ENCODE measurements at regions not wholly inside any gene's neighbourhood (a gene's known extent, or its start where the extent isn't known, plus 50 kb on each side); places are given as distances from the start of the nearest gene placed in this dataset.

DNA sequence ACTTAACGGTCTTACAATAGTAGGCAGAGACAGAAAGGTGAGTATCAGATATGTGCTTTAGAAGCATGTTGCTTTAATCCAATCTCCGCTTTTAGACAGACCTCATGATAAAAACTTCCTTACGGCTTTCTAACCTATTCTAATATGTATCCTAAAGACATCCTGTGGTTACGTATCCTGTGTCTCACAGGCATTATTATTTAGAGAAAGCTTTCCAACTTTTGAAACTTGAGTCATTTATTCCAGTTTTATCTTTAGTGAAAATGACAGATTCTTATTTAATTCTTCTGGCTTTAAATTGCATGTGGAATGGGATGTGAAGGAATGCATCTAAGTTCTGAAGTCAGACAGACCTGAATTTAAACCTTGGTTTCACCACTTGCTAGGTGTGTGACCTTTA, 118.9 kb downstream of the OTUD1 start:
- Histone ChIP-seq H4K91ac (replicated peaks; ENCODE audit: insufficient read length, low read length) (no peak overlapping the region), H2BK12ac (ENCODE audit: low read depth, low read length) (no peak overlapping the region), H2AK5ac (ENCODE audit: low read depth, low read length) (no peak overlapping the region), H3K23ac (ENCODE audit: insufficient read length) (no peak overlapping the region), H3K9ac (replicated peaks in 1 of 4; ENCODE audit: extremely low read depth in 1 of 4, low read depth in 3 of 4, low read length in 3 of 4) (no peak overlapping the region), H2BK15ac (ENCODE audit: low read length) (no peak overlapping the region), H3K18ac (ENCODE audit: extremely low read depth, low read length) (no peak overlapping the region), H2BK20ac (ENCODE audit: low read length) (no peak overlapping the region), H3K36me3 (ENCODE audit: control insufficient read depth in 2 of 4, insufficient read depth in 4 of 4, low read length in 3 of 4) (no peaks in the 10 kb centered on the region), H3K4me1 (replicated peaks in 1 of 4; ENCODE audit: control insufficient read depth in 3 of 4, insufficient read depth in 4 of 4, low read length in 3 of 4) (no peaks in the 10 kb centered on the region), H3K27me3 (replicated peaks in 1 of 4; ENCODE audit: control insufficient read depth in 3 of 4, extremely low read depth in 1 of 4, insufficient read depth in 3 of 4, low read length in 3 of 4) (no peaks in the 10 kb centered on the region), H3K23me2 (ENCODE audit: low read depth, low read length) (no peaks in the 10 kb centered on the region), H2AFZ (ENCODE audit: low read length) (no peak overlapping the region), H3K4me3 (ENCODE audit: extremely low read depth in 1 of 4, insufficient read depth in 2 of 4, low read depth in 3 of 4, low read length in 4 of 4) (no peak overlapping the region), H3K4me2 (ENCODE audit: insufficient read depth in 1 of 2, low read depth in 2 of 2, low read length in 2 of 2) (no peak overlapping the region), H3K9me3 (ENCODE audit: insufficient read depth in 2 of 2, low read depth in 1 of 2, low read length in 1 of 2) (no peaks in the 10 kb centered on the region), H4K20me1 (replicated peaks in 1 of 2; ENCODE audit: control insufficient read depth in 1 of 2, insufficient read depth in 2 of 2, low read length in 2 of 2) (no peaks in the 10 kb centered on the region), H3K79me1 (ENCODE audit: low read depth, low read length) (no peaks in the 10 kb centered on the region), H3K14ac (ENCODE audit: insufficient read length) (no peak overlapping the region), H4K8ac (ENCODE audit: extremely low read depth, insufficient read depth, low read length) (no peak overlapping the region), H4K5ac (ENCODE audit: insufficient read length, low read depth, low read length) (no peak overlapping the region), H2BK120ac (replicated peaks; ENCODE audit: low read depth, low read length) (no peak overlapping the region), H3K27ac (ENCODE audit: low read depth, low read length) (no peak overlapping the region), H2BK5ac (ENCODE audit: low read depth, low read length) (no peak overlapping the region), H3K4ac (replicated peaks; ENCODE audit: insufficient read length, low read depth, low read length) (no peak overlapping the region), H3K79me2 (ENCODE audit: control insufficient read depth in 1 of 2, insufficient read depth in 2 of 2, low read length in 2 of 2) (no peaks in the 10 kb centered on the region), H3K56ac (replicated peaks; ENCODE audit: insufficient read length, low read depth, low read length) (no peak overlapping the region)
- ChIA-PET POLR2A (ENCODE audit: partially characterized antibody) (no interaction called here), CTCF (ENCODE audit: partially characterized antibody) (interaction anchor here (1.2 to 1.7 kb wide), 2 partner anchors 99 to 264 kb away, joined by 3 to 4 read pairs; no protein-coding TSS in a partner anchor)
- TF ChIP-seq TEAD4 (IDR thresholded peaks at IDR 0.05; ENCODE audit: low read depth, low read length) (no peak), JUN (IDR thresholded peaks at IDR 0.05; ENCODE audit: low read depth, low read length) (no peak), SP2 (IDR thresholded peaks at IDR 0.05; ENCODE audit: low read length) (no peak), KDM5A (IDR thresholded peaks at IDR 0.05; ENCODE audit: low read length) (no peak), GTF2F1 (IDR thresholded peaks at IDR 0.05; ENCODE audit: borderline replicate concordance, low read depth, low read length) (no peak), RBBP5 (IDR thresholded peaks at IDR 0.05; ENCODE audit: borderline replicate concordance, low read depth, low read length) (no peak), ASH2L (IDR thresholded peaks at IDR 0.05; ENCODE audit: low read length) (no peak), TCF12 (IDR thresholded peaks at IDR 0.05; ENCODE audit: low read depth, low read length) (no peak)
- 86% methylated on average over 4 of the region's 4 CpGs; no CpG with 5 or more reads in 1 of the 2 experiments for WGBS, 2 experiments (ENCODE audit: extremely low coverage in 1 of 2, insufficient coverage in 1 of 2, insufficient read length in 1 of 2, insufficient replicate concordance in 2 of 2, low coverage in 1 of 2, low lambda C conversion rate in 2 of 2, missing lambda C conversion rate in 1 of 2)
- DNase-seq (ENCODE audit: low read depth in 1 of 2, low spot score in 2 of 2), result no peak
- FAIRE-seq, result no peak
